GM21423 (cell line): ENCODE measurements at regions not wholly inside any gene's neighbourhood (a gene's known extent, or its start where the extent isn't known, plus 50 kb on each side); places are given as distances from the start of the nearest gene placed in this dataset.
"Not testable (repeated sequence)": the region's sequence is repeated elsewhere in the genome, so short reads cannot be mapped to it uniquely, and the experiment has no call there.

Experiments used
- ATAC-seq: cut with Tn5 transposase; IDR thresholded peaks from one replicate; pipeline ENCODE4 v1.9.1; 2021; ENCODE audit warnings: mild to moderate bottlenecking, moderate library complexity; ENCODE audit not compliant: unreplicated experiment

DNA sequence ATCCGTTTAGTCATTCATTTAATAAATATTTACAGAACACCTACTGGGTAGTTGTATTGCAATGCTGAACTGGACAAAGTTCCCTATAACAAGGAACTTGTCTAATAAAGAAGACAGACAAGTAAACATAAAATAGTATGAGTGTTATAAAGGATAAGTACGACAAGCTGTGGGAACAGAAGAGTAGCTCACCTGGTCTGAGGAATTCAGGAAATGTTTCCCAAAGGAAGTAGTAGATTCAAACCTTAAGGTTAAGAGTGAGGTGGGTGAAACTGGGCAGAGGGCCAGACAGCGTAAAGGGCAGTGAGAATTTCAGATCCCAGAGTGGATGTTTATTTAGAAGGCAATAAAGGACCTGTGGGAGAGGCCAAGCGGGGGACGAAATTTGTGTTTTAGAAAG lies 72.3 kb upstream of the CD2AP start:
- no peak for ATAC-seq

DNA sequence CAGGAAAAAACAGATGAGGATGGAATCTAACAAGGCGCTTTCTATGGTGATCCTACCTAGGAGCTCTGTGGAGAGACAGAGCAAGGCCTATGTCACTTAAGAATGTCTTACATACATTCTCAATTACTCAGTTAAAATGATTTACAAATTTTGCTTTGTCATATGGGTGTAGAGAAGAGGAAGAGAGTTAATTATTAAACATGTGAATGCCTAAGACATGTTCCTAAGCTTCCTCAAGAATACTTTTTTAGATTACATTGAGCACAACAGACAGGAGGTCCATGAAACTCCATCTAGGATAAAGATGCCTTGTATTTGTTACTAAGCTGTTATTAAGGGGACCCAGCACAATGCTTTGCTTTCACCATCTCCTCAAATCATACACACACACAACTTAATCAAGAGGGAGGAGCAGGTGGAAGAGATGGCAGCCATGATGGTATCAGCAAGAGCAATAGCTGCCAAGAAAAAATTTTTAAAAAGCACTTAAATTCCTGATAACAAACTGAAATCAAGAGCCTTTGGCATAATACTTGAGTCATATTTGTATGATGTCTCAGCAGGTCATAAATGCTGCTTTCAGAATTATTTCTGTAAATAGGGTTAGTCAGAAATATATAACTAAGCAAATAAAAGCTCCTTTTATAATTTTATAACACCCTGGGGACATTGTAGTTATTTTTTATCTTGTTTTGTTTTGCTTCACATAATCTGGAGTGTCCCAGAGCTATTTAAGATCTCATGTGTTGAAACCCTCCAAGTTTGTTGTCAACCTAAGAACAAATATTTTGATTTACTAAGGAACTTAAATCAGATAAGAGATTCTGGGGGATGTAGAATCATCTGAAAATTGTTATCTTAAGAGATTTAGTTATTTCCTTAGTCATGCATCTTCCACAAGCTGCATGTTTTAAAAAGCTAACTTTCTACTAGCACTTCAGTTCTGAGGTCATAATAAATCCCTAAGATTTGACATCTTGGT lies 70.0 kb upstream of the CD2AP start:
- ATAC-seq = no peak

DNA sequence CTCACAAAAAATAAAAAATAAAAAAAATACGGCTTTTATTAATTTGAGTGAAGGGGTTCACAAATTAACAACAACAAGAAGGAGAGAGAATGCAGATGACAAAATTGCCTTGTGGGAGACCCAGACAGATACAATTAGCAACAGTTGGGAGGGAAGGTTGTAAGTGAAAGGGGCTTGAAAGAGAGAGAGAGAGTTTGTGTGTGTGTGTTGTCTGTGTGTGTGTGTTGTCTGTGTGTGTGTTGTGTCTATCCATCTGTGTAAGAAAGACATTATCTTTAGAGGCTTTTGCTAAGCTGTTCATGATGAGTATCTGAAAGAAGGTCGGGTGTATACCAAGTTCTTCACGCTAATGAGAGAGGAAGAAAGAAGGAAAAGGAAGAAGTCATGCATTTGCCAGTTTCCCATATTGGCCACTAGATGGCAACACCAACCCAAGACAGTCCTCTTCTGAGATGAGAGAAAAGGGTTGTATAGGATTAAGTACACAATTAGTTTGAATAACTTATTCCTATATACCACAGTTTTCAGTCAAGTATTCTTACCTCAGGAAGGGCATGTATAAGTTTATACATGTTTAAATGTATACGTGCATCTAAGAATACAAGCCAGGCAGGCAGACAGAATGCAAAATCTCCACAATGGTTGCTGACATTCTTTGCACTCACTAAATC lies 63.7 kb upstream of the CD2AP start:
- ATAC-seq = peak; percentile 66

DNA sequence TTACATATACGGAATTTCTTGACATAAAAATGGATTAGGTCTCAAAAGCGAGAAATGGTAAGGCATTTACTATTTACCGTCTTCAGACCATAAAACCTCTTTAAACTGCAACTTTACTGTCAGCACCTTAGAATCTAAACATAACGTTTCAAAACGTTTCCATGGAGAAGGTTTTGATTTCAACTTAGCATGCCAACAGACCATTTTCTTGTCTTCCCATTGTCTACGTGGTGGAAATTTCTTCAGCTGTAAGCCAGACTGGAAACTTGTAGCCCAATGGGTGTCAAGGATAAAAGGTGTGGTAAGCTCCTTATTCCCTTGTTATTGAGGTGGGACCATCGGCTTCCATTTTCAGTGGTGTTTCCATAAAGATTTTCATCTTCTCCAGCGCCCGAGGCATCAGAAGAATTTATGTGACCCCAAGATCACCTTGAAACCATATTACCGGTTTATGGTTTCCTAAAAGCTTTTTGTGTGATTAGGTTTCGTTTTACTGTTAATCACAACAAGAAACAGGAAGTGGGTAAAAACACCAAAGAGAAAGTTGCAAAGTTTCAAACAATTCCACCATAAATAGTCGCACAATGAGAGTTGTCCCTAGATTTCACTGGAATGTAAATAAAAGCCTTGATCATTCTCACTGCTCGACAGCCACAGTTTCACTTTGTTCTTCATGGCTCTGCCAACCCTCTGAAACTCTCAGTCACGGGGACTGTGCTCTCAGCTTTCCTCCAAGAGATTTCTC lies 63.0 kb upstream of the CD2AP start:
- peak; percentile 63 for ATAC-seq

DNA sequence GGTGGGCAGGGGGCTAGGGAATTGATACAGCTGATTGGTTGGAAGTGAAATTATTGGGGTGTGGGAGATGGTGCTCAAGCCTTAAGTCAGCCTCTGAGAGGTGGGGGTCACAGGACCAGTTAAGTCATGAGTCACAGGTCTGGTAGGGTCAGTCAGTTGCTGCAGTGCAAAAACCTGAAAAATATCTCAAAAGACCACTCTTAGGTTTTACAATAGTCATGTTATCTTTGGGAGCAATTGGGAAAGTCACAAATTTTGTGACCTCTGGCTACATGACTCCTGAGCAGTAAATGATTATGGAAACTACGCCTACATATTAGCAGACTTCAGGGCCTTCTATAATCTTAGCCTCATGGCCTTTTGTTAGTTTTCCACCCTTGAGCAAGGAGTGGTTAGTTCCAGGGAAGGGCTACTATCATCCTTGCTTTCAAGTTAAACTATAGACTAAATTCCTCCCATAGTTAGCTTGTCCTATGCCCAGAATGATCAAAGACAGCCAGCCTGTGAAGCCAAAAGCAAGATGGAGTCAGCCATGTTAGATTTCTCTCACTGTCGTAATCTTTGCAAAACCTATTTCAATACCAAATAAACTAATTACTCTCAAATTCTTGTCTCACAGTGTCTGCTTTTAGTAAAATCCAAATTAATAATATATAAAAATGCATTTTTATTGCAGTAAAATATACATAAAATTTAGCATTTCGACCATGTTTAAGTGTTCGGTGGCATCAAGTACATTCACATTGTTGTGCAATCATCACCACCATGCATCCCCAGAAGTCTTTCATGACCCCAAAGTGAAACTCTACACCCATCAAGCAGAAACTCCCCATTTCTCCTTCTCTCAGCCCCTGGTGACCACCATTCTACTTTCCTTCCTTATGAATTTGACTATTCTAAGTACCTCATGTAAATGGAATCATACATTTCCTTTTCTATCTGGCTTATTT lies 60.9 kb upstream of the CD2AP start:
- ATAC-seq = no peak

DNA sequence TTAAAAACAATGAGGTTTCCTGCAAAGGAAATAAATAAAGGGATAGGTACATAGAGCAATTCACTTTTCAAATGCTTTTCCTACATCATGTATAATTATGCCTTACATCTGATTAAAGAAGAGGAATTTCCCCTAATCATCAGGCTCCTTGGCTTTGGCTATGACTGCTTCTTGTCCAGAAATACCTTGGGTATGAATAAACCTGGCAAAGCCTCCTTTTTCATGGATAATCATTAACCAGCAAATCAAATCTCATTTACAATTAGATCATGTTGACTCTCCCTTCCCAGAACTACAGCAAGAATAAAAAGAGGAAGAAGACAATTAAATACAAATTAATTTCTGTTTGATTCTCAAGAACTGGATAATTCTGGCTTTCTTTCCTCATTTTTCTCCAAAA lies 58.0 kb upstream of the CD2AP start:
- ATAC-seq = no peak

DNA sequence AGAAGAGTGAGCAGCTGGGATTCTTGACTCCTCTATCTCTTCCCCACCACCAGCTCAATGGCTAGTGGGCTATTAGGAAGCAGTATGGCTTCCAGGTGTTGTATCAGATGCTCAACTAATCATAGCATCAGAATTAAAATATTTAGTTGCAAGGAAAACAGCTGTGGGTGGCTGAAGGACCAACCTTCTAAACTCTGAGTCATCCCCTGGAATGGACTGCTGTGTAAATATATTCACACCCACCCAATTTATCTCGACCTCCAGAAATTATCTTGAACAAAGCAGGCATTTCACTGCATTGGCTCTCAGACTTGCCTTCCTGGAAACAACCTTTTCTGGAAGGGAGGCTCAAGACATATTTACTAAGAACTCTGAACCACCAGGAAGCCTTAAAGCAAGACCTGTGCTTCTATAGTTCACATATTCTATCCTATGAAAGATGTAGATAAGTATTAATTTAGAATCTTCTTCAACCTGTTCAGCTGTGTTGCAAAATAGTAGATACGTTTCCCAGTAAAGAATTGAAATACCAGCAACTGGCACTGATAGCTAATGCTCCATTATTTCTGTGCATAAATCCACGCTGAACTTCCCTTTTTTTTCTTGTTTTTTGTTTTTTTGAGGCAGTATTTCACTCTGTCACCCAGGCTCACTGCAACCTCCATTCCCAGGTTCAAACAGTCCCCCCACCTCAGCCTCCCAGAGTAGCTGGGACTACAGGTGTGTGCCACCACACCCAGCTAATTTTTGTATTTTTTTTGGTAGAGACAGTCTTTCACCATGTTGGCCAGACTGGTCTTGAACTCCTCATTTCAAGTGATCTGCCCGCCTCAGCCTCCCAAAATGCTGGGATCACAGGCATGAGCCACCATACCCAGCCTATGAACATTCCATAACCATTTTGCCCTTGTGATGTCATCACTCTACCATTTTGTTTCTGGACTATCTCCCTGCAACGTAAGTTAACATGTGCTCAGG lies 56.9 kb upstream of the CD2AP start:
- ATAC-seq = no peak

DNA sequence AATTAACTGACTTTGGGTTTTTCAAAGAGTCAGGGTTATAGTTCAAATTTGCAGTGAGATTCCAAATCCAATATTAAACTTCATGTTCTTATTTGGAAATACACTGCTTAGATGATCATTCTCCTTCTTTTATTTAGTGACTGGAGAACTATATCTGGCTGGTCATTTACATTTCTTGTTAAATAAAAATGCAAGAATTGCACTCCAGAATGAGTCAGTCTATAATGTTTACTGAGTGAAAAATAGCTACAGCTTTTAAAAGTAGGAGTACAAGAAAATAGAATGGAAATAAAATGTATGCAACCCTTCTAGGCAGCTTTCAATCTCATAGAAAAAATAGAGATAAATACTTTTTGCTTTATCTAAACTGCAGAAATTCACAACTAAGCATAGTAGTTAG lies 54.5 kb upstream of the CD2AP start:
- no peak for ATAC-seq

DNA sequence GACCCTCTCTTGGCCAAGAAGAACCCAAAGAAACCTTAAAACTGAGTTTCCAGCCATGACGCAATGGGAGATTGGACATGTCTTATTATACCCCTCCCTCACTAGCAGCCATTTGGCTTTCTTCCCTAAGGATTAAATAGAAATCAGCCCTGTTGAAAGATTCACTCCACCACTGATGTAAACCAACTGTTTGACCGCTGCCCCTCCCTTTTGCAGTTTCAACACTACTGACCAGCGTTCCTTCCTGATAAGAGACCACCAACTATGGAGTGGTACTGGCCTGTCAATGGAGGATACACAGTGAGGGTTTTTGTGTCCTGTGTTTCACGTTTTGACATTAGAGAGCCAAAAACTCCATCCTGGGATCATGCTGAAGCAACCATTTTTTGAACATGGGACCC lies 53.2 kb upstream of the CD2AP start:
- no peak for ATAC-seq

DNA sequence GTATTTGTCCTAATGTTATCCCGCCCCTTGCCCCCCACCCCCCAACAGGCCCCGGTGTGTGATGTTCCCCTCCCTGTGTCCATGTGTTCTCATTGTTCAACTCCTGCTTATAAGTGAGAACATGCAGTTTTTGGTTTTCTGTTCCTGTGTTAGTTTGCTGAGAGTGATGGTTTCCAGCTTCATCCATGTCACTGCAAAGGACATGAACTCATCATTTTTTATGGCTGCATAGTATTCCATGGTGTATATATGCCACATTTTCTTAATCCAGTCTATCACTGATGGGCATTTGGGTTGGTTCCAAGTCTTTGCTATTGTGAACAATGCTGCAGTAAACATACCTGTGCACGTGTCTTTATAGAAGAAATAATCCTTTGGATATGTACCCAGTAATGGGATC lies 51.9 kb upstream of the CD2AP start:
- ATAC-seq = not testable (repeated sequence)

DNA sequence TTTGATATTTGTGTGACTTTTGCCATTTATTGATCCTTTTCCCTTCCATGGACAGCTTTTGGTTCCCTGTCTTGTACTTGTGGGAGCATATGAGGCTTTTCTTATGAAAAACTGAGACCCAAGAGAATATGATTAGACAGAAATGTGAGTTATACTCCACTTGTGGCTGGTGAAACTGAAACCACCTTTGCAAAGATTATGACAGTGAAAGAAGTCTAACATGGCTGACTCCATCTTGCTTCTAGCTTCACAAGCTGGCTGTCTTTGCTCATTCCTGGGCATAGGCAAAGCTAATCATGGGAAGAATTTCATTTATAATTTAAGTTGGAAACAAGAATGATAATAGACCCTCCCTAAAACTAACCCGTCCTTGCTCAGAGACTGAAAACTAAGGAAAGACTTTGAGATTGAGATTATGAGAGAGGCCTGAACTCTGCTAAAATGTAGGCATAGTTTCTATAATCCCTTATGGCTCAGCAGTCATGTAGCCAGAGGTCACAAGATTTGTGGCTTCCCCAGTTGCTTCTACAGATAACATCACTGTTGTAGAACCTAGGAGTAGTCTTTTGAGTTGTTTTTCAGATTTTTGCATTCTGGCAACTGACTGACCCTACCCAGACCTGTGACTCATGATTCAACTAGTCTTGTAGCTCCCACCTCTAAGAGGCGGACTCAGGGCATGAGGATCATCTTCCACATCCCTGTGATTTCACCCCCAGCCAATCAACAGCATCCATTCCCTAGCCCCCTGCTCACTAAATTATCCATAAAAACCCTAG lies 50.9 kb upstream of the CD2AP start:
- no peak for ATAC-seq

DNA sequence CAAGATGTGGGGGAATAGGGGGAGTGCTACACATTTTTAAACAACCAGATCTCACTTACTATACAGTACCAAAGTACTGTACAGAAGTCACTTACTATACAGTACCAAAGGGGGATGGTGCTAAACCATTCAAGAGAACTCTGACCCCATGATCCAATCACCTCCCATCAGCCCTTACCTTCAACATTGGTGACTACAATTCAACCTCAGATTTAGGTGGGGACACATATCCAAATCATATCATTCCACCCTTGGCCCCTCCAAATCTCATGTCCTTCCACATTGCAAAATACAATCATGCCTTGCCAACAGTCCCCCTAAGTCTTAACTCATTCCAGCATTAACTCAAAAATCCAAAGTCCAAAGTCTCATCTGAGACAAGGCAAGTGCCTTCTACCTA lies 49.9 kb upstream of the CD2AP start:
- ATAC-seq = no peak
